ENCODE measurements at regions not wholly inside any gene's neighbourhood (a gene's known extent, or its start where the extent isn't known, plus 50 kb on each side); places are given as distances from the start of the nearest gene placed in this dataset.

GRCh38 chr1:163844459-163844858, 522.7 kb downstream of the NUF2 start:
- no peak for TF ChIP-seq POLR2A (IDR thresholded peaks at IDR 0.05; ENCODE audit: low read depth, low read length)
- no peak for TF ChIP-seq SPI1 (IDR thresholded peaks at IDR 0.05; ENCODE audit: low read depth, low read length)
